MM.1S (cell line): ENCODE measurements at regions not wholly inside any gene's neighbourhood (a gene's known extent, or its start where the extent isn't known, plus 50 kb on each side); places are given as distances from the start of the nearest gene placed in this dataset.

Experiments used
- DNase-seq: peaks from one replicate; pipeline ENCODE4 v3.0.0-alpha.2; 2015
- H2AFZ ChIP-seq: fragments of 300-600 bp; sonication (generic); 2 replicates; pipeline ENCODE4 v1.6.0; 2016; ENCODE audit warnings: antibody characterized with exemption, low read length
- H3F3A ChIP-seq: fragments of 300-600 bp; sonication (generic); 2 replicates; pipeline ENCODE4 v1.6.1; 2016; ENCODE audit warnings: mild to moderate bottlenecking, antibody characterized with exemption, low read length, moderate library complexity, mixed read lengths; ENCODE audit not compliant: insufficient read depth
- H3K27ac ChIP-seq: fragments of 300-600 bp; sonication (generic); 2 replicates; pipeline ENCODE4 v1.5.1; 2016; ENCODE audit warnings: mild to moderate bottlenecking, low read length
- H3K27me3 ChIP-seq: fragments of 300-600 bp; sonication (generic); replicated peaks from 2 replicates; pipeline ENCODE4 v1.6.0; 2016; ENCODE audit warnings: low read length; ENCODE audit not compliant: insufficient read depth
- H3K36me3 ChIP-seq: fragments of 300-600 bp; sonication (generic); replicated peaks from 2 replicates; pipeline ENCODE4 v1.6.1; 2016; ENCODE audit warnings: mild to moderate bottlenecking, low read length, mixed read lengths; ENCODE audit not compliant: insufficient read depth
- H3K4me1 ChIP-seq: fragments of 300-600 bp; sonication (generic); 2 replicates; pipeline ENCODE4 v1.6.1; 2016; ENCODE audit warnings: low read length, mixed read lengths
- H3K4me2 ChIP-seq: fragments of 300-600 bp; sonication (generic); 2 replicates; pipeline ENCODE4 v1.6.0; 2016; ENCODE audit warnings: low read depth, low read length
- H3K4me3 ChIP-seq: fragments of 300-600 bp; sonication (generic); 2 replicates; pipeline ENCODE4 v1.5.1; 2016; ENCODE audit warnings: low read length, mixed read lengths
- H3K79me2 ChIP-seq: fragments of 300-600 bp; sonication (generic); 2 replicates; pipeline ENCODE4 v1.6.1; 2016; ENCODE audit warnings: mixed run types, low read length, mixed read lengths
- H3K9ac ChIP-seq: fragments of 300-600 bp; sonication (generic); 2 replicates; pipeline ENCODE4 v1.6.1; 2016; ENCODE audit warnings: low read length, mixed read lengths
- H3K9me2 ChIP-seq: fragments of 300-600 bp; sonication (generic); replicated peaks from 2 replicates; pipeline ENCODE4 v1.6.1; 2016; ENCODE audit warnings: mild to moderate bottlenecking, low read length, mixed read lengths; ENCODE audit not compliant: insufficient read depth
- H3K9me3 ChIP-seq: fragments of 300-600 bp; sonication (generic); replicated peaks from 2 replicates; pipeline ENCODE4 v1.6.1; 2016; ENCODE audit warnings: mild to moderate bottlenecking, low read length, mixed read lengths; ENCODE audit not compliant: insufficient read depth
- H4K20me1 ChIP-seq: fragments of 300-600 bp; sonication (generic); 2 replicates; pipeline ENCODE4 v1.6.1; 2016; ENCODE audit warnings: mild to moderate bottlenecking, low read length, moderate library complexity, mixed read lengths; ENCODE audit not compliant: insufficient read depth
- CTCF ChIP-seq: fragments of 300-600 bp; sonication (generic); IDR thresholded peaks from 2 replicates; pipeline ENCODE4 v1.5.1; 2016; ENCODE audit warnings: antibody characterized with exemption, low read length, mixed read lengths
- EZH2 ChIP-seq: fragments of 300-600 bp; sonication (generic); optimal IDR thresholded peaks from 2 replicates; pipeline ENCODE3; 2017; ENCODE audit warnings: low read depth, mild to moderate bottlenecking, antibody characterized with exemption, low read length, mixed read lengths
- EZH2phosphoT487 ChIP-seq: fragments of 300-600 bp; sonication (generic); IDR thresholded peaks from 2 replicates; pipeline ENCODE4 v1.6.1; 2018; ENCODE audit warnings: antibody characterized with exemption, low read length

DNA sequence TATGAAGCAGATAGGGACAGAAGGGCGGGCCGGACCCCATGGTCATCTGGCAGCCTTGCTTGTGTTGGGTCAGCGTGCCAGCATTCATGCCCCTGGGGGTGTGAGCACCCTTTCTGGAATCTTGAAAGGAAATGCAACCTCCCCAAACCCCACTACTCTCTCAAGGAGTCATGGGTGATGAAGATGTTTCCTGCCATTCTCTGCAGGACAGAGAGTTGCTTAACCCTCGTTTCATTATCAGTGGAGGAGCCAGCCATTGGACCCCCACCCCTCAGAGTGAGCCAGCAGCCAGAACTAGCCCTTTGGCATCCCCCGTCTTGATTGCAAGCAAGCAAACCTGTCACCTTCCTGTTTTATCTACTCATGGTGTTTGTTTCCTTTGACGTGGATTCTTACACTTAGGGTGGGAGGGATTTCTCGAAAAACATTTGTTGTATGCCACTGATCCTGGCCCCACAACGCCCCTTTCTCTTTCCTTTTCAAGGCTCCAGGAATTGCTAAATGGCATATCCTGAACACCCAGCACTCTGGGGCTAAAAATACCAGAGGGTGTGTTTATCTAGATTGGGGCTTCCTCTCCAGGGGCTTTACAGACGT is 258.3 kb downstream of the ETS1 start:
- Histone ChIP-seq H3K27me3 (no peaks in the 10 kb centered on the region), H3K36me3 (no peaks in the 10 kb centered on the region), H3K4me1 (no peaks in the 10 kb centered on the region), H2AFZ (no peak overlapping the region), H3F3A (no peaks in the 10 kb centered on the region), H3K9ac (no peak overlapping the region), H3K4me3 (no peak overlapping the region), H3K79me2 (no peaks in the 10 kb centered on the region), H3K9me3 (no peaks in the 10 kb centered on the region), H4K20me1 (no peaks in the 10 kb centered on the region), H3K27ac (no peak overlapping the region), H3K9me2 (no peaks in the 10 kb centered on the region), H3K4me2 (no peak overlapping the region)
- no peak for DNase-seq
- TF ChIP-seq EZH2phosphoT487 (no peak), EZH2 (no peak), CTCF (no peak)

DNA sequence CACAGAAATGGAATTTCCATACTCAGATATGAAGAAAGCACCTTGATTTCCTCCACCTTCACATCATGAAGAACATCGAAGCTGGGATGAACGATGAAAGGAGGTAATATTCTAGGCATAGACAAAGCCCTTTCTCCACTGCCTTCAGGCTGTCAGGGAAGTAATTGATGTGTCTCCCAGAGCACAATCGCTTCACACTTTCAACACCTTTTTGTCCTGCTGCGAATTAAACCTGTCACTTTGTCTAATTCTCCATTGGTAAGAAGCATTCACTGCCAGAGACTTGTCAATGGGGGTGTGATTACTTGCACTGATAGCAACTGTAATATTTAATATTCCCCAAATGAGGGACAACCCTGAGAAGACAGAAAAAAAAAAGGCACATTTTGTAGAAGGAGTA is 260.1 kb downstream of the ETS1 start:
- Histone ChIP-seq H2AFZ (no peak overlapping the region), H3K9me2 (no peaks in the 10 kb centered on the region), H3K9ac (no peak overlapping the region), H3K79me2 (no peaks in the 10 kb centered on the region), H3K27ac (no peak overlapping the region), H3F3A (no peaks in the 10 kb centered on the region), H3K36me3 (no peaks in the 10 kb centered on the region), H3K27me3 (no peaks in the 10 kb centered on the region), H3K4me3 (no peak overlapping the region), H4K20me1 (no peaks in the 10 kb centered on the region), H3K9me3 (no peaks in the 10 kb centered on the region), H3K4me1 (no peaks in the 10 kb centered on the region), H3K4me2 (no peak overlapping the region)
- no peak for DNase-seq
- TF ChIP-seq EZH2 (no peak), EZH2phosphoT487 (no peak), CTCF (no peak)

GRCh38 chr11:128326791-128327190 is 260.6 kb downstream of the ETS1 start:
- no peaks in the 10 kb centered on the region for H3K36me3 ChIP-seq
- no peak overlapping the region for H3K4me2 ChIP-seq
- no peak overlapping the region for H2AFZ ChIP-seq
- no peaks in the 10 kb centered on the region for H4K20me1 ChIP-seq
- H3K9me2 ChIP-seq, result no peaks in the 10 kb centered on the region
- no peak for DNase-seq
- H3K4me3 ChIP-seq, result no peak overlapping the region
- H3K27me3 ChIP-seq, result no peaks in the 10 kb centered on the region
- no peak for TF ChIP-seq EZH2
- TF ChIP-seq EZH2phosphoT487, result no peak
- TF ChIP-seq CTCF, result no peak
- no peaks in the 10 kb centered on the region for H3K9me3 ChIP-seq
- no peak overlapping the region for H3K27ac ChIP-seq
- no peaks in the 10 kb centered on the region for H3F3A ChIP-seq
- no peaks in the 10 kb centered on the region for H3K4me1 ChIP-seq
- no peak overlapping the region for H3K9ac ChIP-seq
- no peaks in the 10 kb centered on the region for H3K79me2 ChIP-seq
